H1 (cell line): ENCODE measurements at regions not wholly inside any gene's neighbourhood (a gene's known extent, or its start where the extent isn't known, plus 50 kb on each side); places are given as distances from the start of the nearest gene placed in this dataset.

ENCODE experiments used
- CHD2 ChIP-seq: IDR thresholded peaks from 2 replicates; pipeline ENCODE4 v1.6.1; 2012; ENCODE audit warnings: low read length, improper control_type of control experiment
- CREB1 ChIP-seq: IDR thresholded peaks from 2 replicates; pipeline ENCODE4 v1.6.1; 2012; ENCODE audit warnings: inconsistent platforms
- E2F6 ChIP-seq: IDR thresholded peaks from 2 replicates; pipeline ENCODE4 v1.6.1; 2012; ENCODE audit warnings: inconsistent platforms
- FOSL1 ChIP-seq: IDR thresholded peaks from 2 replicates; pipeline ENCODE4 v1.6.1; 2011; ENCODE audit warnings: mild to moderate bottlenecking, low read depth, low read length, moderate library complexity; ENCODE audit not compliant: insufficient read depth
- KDM4A ChIP-seq: IDR thresholded peaks from one replicate; pipeline ENCODE4 v1.7.1; 2012; ENCODE audit warnings: low read depth, mild to moderate bottlenecking, moderate library complexity, low read length, inconsistent platforms; ENCODE audit not compliant: severe bottlenecking
- KDM5A ChIP-seq: fragments of 200-600 bp; IDR thresholded peaks from 2 replicates; pipeline ENCODE4 v1.7.1; 2012; ENCODE audit warnings: mild to moderate bottlenecking, low read length, inconsistent platforms, mixed read lengths
- NRF1 ChIP-seq: IDR thresholded peaks from 2 replicates; pipeline ENCODE4 v1.6.1; 2011; ENCODE audit warnings: mild to moderate bottlenecking, low read depth, low read length, improper control_type of control experiment
- RNF2 ChIP-seq: fragments of 200-900, 300-1000 bp; sonication (generic); IDR thresholded peaks from 2 replicates; pipeline ENCODE4 v1.7.1; 2016; ENCODE audit warnings: borderline replicate concordance, low read depth, mild to moderate bottlenecking, antibody characterized with exemption, low read length; ENCODE audit not compliant: poor library complexity, severe bottlenecking; ENCODE audit errors: missing control alignments
- SP1 ChIP-seq: IDR thresholded peaks from 2 replicates; pipeline ENCODE4 v1.6.1; 2011; ENCODE audit warnings: low read depth, low read length
- USF2 ChIP-seq: IDR thresholded peaks from 2 replicates; pipeline ENCODE4 v1.6.1; 2011; ENCODE audit warnings: low read length, improper control_type of control experiment
- TF ChIP-seq, protein P1 (sequence below): fragments of 300-600 bp; sonication (generic); IDR thresholded peaks from 2 replicates; pipeline ENCODE4 v1.7.1; 2012; ENCODE audit warnings: low read length, moderate library complexity, mild to moderate bottlenecking, inconsistent platforms; ENCODE audit not compliant: insufficient replicate concordance

DNA sequence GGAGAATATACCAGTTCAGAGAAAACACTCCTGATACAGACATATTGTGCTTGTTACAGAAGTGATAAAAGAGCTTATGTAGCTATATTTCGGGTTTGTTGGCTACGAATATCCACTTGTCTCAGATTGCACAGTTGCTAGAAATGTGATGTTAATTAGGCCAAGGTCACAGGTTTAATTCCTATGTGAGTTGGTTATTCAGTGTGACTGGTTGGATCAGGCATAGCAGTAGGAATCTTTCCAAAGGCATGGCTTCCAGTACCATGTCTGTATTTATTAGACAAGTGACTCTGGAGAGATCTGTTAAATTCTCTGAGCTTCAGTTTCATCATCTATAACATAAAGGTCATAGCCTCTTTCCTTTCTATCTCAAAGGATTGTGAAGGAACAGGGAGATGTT is 152.7 kb upstream of the KITLG start (continued):
- TF ChIP-seq, protein P1, sequence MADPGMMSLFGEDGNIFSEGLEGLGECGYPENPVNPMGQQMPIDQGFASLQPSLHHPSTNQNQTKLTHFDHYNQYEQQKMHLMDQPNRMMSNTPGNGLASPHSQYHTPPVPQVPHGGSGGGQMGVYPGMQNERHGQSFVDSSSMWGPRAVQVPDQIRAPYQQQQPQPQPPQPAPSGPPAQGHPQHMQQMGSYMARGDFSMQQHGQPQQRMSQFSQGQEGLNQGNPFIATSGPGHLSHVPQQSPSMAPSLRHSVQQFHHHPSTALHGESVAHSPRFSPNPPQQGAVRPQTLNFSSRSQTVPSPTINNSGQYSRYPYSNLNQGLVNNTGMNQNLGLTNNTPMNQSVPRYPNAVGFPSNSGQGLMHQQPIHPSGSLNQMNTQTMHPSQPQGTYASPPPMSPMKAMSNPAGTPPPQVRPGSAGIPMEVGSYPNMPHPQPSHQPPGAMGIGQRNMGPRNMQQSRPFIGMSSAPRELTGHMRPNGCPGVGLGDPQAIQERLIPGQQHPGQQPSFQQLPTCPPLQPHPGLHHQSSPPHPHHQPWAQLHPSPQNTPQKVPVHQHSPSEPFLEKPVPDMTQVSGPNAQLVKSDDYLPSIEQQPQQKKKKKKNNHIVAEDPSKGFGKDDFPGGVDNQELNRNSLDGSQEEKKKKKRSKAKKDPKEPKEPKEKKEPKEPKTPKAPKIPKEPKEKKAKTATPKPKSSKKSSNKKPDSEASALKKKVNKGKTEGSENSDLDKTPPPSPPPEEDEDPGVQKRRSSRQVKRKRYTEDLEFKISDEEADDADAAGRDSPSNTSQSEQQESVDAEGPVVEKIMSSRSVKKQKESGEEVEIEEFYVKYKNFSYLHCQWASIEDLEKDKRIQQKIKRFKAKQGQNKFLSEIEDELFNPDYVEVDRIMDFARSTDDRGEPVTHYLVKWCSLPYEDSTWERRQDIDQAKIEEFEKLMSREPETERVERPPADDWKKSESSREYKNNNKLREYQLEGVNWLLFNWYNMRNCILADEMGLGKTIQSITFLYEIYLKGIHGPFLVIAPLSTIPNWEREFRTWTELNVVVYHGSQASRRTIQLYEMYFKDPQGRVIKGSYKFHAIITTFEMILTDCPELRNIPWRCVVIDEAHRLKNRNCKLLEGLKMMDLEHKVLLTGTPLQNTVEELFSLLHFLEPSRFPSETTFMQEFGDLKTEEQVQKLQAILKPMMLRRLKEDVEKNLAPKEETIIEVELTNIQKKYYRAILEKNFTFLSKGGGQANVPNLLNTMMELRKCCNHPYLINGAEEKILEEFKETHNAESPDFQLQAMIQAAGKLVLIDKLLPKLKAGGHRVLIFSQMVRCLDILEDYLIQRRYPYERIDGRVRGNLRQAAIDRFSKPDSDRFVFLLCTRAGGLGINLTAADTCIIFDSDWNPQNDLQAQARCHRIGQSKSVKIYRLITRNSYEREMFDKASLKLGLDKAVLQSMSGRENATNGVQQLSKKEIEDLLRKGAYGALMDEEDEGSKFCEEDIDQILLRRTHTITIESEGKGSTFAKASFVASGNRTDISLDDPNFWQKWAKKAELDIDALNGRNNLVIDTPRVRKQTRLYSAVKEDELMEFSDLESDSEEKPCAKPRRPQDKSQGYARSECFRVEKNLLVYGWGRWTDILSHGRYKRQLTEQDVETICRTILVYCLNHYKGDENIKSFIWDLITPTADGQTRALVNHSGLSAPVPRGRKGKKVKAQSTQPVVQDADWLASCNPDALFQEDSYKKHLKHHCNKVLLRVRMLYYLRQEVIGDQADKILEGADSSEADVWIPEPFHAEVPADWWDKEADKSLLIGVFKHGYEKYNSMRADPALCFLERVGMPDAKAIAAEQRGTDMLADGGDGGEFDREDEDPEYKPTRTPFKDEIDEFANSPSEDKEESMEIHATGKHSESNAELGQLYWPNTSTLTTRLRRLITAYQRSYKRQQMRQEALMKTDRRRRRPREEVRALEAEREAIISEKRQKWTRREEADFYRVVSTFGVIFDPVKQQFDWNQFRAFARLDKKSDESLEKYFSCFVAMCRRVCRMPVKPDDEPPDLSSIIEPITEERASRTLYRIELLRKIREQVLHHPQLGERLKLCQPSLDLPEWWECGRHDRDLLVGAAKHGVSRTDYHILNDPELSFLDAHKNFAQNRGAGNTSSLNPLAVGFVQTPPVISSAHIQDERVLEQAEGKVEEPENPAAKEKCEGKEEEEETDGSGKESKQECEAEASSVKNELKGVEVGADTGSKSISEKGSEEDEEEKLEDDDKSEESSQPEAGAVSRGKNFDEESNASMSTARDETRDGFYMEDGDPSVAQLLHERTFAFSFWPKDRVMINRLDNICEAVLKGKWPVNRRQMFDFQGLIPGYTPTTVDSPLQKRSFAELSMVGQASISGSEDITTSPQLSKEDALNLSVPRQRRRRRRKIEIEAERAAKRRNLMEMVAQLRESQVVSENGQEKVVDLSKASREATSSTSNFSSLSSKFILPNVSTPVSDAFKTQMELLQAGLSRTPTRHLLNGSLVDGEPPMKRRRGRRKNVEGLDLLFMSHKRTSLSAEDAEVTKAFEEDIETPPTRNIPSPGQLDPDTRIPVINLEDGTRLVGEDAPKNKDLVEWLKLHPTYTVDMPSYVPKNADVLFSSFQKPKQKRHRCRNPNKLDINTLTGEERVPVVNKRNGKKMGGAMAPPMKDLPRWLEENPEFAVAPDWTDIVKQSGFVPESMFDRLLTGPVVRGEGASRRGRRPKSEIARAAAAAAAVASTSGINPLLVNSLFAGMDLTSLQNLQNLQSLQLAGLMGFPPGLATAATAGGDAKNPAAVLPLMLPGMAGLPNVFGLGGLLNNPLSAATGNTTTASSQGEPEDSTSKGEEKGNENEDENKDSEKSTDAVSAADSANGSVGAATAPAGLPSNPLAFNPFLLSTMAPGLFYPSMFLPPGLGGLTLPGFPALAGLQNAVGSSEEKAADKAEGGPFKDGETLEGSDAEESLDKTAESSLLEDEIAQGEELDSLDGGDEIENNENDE = no peak
- TF ChIP-seq RNF2 = no peak
- TF ChIP-seq SP1 = no peak
- TF ChIP-seq USF2 = no peak
- TF ChIP-seq KDM5A = no peak
- TF ChIP-seq KDM4A = no peak
- TF ChIP-seq FOSL1 = no peak
- no peak for TF ChIP-seq CHD2
- no peak for TF ChIP-seq NRF1
- no peak for TF ChIP-seq E2F6
- no peak for TF ChIP-seq CREB1
